ENCODE measurements at regions not wholly inside any gene's neighbourhood (a gene's known extent, or its start where the extent isn't known, plus 50 kb on each side); places are given as distances from the start of the nearest gene placed in this dataset.
"Not testable (repeated sequence)": the region's sequence is repeated elsewhere in the genome, so short reads cannot be mapped to it uniquely, and the experiment has no call there.

DNA sequence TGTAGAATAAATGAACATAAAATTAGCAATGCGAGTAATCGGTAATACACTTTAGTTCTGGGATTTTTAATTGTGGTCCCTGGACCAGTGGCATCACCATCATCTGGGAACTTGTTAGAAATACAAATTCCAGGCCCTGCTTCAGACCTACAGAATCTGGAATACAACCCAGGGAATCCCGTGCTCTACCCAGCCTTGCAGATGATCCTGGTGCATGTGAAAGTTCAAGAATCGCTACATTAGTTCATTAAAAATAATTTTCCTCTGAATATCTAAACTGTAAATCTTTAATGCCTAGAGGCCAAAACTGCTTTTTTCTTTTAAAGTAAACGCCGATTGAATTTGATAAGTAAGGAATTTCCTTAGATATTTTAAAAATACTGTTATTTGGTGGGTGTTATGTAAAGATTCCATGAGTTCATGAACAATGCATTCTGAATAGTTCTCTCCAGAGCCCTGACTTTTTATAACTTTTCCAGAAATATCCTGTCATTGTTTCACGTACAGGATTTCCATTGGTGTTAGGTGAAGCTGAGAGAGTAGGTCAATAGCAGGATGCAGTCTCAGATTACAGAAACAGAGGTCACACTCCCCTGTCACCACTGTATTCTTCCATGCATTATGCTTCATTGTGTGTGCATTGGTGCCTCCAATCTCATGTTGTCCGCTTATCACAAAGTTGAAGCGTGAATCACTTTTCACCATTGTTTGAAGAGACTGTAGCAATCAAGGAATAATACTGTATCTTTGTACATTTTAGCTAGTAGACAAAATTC, 596.5 kb upstream of the KLF12 start:
- DNase-seq (ENCODE audit: low read depth, low spot score) = no peak

DNA sequence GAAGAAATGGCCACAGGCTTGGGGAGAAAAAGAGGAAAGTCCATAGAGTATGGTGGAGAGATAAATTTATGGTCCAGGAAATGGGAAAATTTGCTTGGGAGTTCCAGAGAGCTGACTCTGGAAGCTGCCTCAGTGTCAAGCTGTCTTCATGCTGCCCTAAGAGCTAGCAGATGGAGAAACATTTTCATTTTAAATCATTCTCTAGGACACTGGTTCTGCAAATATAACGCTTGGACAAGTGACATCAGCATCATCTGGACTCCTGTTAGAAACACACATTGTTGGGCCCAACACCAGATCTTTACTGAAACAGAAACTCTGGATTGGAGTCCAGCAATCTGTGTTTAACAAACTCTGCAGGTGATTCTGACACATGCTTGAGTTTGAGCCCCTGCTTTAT, 592.0 kb upstream of the KLF12 start:
- no peak for DNase-seq (ENCODE audit: low read depth, low spot score)

DNA sequence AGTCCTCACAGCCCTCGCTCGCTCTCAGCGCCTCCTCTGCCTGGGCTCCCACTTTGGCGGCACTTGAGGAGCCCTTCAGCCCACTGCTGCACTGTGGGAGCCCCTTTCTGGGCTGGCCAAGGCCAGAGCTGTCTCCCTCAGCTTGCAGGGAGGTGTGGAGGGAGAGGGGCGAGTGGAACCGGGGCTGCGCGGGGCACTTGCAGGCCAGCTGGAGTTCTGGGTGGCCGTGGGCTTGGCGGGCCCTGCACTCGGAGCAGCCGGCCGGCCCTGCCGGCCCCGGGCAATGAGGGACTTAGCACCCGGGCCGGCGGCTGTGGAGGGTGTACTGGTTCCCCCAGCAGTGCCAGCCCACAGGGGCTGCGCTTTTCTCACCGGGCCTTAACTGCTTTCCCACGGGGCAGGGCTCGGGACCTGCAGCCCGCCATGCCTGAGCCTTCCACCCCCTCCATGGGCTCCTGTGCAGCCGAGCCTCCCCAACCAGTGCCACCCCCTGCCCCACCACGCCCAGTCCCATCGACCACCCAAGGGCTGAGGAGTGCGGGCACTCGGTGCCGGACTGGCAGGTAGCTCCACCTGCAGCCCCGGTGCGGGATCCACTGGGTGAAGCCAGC, 584.1 kb upstream of the KLF12 start:
- DNase-seq (ENCODE audit: low read depth, low spot score) = not testable (repeated sequence)

DNA sequence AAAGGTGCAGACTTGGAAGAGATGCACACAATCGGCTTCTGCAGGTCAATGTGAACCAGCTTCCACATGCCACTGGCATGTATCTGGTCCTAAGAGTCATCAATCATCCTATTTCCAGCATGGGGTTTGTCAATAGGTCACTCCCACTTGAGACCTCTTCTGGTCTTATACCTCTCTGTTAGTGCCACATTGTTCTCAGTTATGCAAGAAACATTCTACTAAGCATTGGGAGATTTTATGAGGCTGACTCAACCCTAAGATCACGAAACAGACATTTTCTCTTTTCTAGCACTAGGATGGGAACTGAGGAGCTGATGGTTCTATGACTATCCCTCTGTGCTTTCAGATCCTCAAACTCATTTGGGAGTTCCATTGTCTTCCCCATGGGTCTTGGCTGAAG, 581.5 kb upstream of the KLF12 start:
- DNase-seq (ENCODE audit: low read depth, low spot score) = no peak

DNA sequence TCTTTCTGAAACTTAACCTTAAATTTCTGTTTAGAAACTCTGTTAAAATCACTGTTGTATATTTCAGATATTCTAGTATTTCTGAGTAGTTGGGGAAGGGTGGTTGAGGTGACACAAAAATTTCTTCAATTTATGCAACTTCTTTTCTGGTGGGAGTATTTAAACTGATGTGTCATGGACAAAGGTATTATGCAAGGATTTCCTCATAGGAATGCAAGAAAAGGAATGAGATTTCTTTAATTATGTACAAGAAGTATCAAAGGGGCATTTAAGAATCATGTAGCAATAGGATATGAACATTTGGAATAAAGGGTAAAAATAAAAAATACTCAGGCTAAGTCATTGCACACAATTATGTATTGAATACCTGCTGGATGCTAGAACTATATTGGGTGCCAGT, 575.8 kb upstream of the KLF12 start:
- no peak for DNase-seq (ENCODE audit: low read depth, low spot score)

DNA sequence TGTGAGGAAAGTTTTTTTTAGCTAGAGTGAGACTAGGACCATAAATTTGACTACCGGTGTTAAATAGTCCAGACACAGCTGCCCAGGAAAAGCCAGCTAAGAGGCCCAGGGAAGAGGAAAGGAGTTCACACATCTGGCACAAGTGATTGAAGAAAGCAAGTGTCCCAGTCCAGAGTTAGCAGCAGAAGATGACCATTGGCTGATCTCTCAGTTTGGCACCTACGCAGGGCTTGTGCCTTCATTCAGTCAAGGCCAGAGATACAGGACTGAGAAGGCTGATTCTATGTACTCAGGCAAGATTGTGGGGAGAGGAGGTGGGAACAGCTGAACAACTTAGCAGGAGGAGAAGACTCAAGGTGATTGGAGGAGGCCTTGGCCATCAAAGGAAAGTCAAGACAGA, 575.0 kb upstream of the KLF12 start:
- DNase-seq (ENCODE audit: low read depth, low spot score) = no peak

DNA sequence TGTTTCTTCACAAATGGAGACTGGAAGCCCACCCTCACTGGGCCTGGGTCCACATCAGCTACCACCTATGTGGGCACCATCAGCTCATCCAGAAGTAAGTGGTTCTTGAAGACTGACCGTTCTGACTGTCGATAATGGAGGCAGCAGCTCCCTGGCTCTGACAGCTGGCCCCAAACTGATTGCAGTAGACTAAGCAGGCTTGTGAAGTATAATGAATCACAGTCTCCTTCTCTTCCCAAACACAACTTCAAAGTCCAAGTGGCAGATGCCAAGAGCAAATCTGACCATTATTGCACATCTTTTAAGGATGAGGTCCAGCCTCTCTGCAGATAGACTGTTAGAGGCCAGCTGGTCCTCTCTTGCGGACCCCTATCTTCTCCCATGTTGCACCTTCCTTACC, 574.4 kb upstream of the KLF12 start:
- DNase-seq (ENCODE audit: low read depth, low spot score) = no peak

DNA sequence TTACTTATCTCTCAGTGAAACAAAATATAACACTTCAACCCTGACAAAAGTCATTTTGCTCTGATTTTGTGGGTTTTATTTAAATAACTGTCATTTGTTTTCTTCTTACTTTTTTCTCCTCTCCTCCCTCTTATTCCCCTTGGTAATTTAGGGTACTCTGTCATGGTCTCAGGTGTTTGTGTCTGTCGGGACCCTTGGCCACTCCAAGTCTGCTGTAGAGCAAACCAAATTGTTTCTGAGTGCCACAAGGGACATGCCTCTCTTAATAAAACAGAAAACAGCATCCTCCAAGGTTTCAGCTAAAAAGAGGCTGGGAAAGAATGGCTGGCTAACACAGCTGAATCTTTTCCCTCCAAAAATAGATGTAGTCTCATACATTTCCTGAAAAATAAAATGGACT, 573.1 kb upstream of the KLF12 start:
- no peak for DNase-seq (ENCODE audit: low read depth, low spot score)

DNA sequence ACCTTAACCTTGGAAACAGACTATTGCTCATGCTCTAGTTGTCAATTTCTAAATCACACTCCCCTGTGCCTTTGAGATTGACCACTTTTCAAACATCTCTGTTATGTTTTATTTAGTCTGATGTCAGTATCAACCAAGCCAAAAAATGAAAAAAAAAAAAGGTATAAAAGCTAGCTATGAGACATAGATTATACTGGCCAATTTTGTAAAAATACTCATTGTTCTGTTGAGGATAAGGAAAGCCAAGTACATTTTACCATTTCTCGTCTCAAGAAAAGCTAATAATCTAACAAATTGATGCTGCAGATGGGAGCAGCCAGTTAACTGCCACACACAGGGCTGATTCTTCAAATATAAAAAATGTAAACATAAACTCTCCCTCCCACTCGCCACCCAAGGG, 572.6 kb upstream of the KLF12 start:
- DNase-seq (ENCODE audit: low read depth, low spot score) = no peak

DNA sequence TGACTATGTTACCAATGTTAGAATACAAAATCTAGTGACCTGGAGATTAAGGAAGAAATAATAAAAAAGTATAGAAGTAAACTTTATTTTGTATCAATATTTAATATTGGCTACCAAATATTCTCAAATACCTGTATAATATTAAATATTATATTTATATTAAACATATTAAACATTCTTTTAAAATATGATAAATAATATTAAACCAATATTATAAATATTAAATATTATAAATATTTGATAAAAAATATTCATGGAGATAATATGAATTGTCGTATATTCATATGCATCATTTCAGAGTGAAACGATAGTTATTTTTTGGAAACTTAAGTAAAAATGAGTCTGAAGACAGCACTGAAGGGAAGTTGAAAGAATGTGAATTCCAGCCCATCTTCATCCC, 571.2 kb upstream of the KLF12 start:
- no peak for DNase-seq (ENCODE audit: low read depth, low spot score)

DNA sequence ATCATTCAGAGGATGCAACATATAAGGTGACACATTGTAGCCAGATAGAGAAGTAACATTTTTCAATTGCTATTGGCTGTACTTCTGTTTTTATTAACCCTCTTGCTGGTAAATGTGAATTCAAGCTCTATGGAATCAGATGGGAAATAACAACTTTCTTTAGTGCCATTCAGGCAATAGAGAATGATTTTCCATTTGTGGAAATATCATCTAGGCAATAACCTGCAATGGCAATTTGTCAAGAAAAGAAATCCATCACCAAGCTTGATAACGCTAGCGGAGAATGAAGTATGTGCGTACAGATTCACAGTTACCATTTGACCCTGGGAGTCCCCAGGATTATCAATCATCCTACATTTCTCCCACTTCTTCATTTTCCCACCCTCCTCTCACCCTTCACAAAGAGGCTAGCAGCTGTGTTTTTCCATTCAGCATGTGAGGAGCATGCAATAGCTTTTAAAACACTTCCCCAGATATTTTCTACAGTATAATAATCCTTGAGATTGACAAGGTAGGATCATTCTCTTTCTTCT, 569.7 kb upstream of the KLF12 start:
- DNase-seq (ENCODE audit: low read depth, low spot score) = no peak

DNA sequence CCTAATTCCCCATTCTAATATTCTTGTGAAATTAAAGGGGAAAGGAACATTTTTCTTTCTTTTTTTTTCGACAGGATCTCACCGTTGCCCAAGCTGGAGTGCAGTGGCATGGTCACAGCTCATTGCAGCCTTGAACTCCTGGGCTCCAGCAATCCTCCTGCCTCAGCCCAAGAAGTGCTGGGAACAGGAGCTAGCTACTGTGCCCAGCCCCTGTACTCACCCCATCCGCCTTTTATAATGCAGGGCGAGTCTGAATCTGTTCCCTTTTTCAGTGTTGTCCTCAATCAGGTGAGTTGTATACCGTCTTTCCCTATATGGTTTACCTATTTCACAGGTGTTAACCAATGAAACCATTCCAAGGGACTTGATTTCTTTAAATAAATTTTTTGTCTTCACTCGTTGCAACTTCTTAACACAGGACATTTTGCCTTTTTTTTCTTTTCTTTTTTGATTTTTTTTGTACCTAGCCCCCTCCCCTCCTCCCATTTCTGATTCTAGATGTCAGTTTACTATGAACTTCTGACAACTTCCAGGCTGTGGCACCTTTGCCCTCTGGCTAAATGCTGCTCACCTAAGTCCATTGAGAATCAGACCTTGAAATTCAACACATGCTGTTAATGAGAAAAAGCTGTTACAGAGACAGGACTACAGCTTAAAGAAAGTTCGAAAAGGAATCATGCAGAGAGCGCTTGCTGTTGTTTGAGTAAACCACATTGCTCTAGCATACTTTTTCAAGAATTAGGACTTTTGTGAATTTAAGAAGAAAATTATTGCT, 562.1 kb upstream of the KLF12 start:
- peak; percentile 12 for DNase-seq (ENCODE audit: low read depth, low spot score)

DNA sequence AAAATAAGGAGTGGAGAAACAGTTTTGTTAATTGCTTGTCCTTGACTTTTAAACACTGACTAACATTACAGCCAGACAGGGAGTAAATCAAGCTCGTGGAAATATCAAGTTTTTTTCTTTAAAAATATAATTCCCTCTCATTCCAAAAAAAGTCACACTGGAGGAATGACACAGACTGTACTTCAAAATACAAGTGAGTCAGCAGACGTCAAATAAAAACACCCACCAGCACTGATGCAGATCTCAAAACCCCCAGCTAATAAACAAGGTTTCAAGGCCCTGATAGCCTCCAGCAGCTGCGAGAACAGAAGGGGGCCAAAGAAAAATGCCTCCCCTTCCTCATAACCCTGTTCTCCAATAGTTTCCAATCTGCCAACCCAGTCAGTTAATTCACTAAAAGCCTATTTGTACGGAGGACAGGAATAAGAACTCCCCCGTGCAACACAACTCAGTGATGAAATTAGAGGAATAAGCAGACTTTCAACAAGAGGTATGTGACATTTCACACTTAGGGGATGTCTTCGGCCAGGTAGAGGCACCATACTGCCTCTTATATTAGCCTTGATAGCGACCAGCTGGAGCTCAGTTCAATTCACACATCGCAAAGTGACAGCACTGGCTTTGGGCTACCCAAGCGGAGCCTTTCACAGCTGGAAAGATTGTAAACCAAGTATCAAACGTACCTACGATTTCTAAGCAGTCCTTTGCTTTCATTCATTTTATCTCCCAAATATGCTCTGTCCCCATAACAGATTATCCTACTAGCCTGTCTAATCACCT, 561.0 kb upstream of the KLF12 start:
- peak; percentile 20 for DNase-seq (ENCODE audit: low read depth, low spot score)

DNA sequence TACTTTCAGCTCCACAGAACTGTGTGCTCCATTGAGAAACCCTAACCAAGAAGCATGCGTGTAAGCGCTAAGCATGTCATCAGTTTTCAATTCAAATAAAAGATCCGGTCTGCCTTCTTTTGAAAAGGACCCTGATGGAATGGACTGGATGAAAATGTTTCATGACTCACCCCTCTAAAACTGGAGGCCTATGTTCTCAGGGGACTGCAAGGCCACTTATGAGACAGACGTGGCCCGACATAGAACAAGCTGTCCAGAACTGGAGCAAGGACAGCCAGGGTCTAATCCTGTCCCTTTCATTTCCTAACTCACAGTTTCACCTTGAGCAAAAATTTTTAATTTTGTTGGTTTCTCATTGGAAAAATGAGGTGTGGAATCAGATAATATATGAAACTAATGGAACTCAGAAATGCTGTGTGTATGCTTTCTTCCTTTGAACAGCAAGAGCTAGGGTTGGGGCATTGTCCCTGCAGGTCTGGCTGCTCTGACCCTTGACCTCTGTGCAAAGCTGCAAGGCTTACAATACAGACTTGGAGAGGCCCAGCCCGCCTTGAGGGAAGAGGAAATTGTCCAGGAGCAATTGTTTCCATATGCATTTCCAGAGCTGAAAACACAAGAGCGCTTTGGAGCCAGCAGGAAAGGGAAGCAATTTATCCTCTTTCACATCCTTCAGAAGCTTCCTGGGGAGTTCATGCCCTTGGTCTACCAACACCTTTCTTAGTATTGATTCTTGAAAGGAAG, 553.4 kb upstream of the KLF12 start:
- DNase-seq (ENCODE audit: low read depth, low spot score) = peak; percentile 55

DNA sequence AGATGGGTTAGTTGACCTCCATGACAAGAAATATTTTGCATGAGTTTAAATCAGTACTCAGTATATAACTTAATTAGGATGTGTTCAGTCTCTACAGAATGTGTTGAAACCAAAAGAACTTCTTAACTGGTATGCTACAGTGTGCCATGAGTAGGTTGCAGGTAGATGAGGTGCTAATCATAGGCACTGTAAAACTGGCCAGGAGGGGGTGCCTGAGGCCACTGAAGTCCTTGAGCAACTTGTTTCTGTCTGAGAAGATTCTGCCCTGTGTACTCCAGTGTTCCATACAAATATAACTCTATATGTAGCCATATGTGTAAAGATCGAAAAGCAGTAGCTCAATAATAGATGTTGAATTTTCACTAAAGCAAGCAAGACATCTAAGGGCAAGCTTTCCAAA, 549.2 kb upstream of the KLF12 start:
- no peak for DNase-seq (ENCODE audit: low read depth, low spot score)

DNA sequence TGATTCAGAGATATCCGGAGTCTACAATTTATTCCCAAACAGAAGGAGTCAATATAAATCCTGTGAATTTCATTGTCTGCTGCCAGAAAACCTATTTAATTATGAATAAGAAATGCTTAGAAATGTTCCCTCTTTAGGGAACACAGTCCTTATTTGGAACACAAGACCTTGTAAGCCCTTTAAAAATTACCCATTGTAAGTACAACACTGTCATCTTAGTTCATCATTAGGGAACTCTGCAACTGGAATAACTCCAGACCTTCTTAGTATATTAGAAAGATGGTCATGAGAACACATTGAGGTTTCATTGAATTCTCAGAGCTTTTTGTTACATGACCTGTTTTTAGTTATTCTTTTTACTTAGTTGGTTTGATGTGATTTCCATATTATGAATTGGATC, 548.5 kb upstream of the KLF12 start:
- DNase-seq (ENCODE audit: low read depth, low spot score) = no peak

DNA sequence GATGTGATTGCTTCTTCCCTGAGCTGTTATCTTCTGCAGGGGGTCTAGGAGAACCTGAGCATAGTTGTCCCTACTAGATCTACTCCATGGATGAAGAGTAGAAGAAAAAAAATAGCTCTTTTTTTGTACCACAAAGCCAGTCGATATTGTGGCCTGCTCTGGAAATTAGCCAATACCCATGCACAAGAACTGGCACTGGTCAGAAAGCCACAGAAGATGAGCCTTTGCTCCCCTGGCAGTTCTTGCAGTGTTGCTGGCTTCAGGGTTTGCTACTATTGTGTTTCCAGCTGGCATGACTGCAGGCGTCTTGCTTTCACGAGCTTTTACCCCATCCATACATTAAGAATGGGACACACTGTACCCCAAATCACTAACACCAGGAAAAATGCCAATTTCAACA, 547.7 kb upstream of the KLF12 start:
- no peak for DNase-seq (ENCODE audit: low read depth, low spot score)

DNA sequence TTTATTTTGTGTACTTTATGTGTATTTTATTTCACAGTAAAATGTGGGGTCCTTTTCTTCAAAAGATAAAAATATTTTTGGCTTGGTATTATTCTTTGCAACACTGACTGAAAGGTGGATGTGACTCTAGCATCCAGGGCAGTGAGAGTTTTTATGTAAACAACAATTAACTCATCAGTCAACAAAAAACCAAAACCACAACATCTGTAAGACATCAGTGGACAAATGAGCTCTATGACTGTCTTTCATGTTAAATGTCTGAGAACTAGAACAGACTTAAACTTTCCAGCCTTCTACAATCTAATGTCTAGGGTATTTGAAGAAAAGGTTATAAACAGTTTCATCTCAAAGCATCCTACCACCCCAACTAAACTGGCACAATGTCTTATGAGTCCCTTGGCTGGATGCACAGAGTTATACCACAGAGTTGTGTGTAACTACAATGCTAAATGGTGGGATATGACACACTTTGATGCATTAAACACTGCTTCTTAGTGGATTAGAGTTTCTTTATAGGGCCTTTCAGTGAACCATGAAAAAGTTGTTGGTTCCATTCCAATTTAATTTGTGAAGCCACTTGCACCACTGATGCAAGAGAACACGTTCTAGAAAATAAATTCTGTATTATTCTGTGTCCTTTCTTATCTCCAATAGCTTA, 544.2 kb upstream of the KLF12 start:
- no peak for DNase-seq (ENCODE audit: low read depth, low spot score)

DNA sequence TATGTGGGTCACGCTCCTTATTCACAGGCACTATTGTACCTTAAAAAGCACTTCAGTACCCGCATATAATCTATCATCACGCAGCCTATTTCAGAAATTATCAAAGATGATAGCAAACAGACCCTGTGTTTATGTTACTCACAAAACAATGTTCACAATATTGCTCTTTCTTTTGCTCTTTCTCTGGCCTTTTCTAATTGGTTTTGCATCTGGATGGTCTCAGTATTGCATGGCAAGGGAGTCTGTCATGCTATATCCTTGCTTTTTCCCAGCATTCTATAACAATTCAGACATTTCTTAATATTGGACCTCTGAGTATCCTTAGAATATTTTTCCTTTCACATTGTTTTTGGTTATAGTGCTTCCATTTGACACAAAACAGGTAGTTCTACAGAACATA, 541.8 kb upstream of the KLF12 start:
- DNase-seq (ENCODE audit: low read depth, low spot score) = no peak

DNA sequence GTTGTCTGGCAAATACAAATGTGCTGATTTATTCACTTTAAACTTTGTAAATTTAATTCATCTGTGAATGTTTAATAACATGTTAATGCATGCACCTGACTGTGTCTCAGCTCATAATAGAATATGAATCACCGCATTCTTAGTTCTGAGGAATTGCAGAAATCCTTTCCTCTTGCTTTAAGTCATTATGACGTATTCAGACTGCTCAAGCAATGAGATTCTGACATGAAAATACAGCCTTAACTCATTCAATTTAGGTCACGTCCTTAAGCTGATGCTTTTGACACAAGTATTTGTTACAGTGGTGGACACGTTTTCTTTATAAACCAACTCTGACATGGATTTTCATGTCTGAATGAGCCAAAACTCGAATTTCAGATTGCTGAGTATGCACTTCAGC, 541.0 kb upstream of the KLF12 start:
- no peak for DNase-seq (ENCODE audit: low read depth, low spot score)

DNA sequence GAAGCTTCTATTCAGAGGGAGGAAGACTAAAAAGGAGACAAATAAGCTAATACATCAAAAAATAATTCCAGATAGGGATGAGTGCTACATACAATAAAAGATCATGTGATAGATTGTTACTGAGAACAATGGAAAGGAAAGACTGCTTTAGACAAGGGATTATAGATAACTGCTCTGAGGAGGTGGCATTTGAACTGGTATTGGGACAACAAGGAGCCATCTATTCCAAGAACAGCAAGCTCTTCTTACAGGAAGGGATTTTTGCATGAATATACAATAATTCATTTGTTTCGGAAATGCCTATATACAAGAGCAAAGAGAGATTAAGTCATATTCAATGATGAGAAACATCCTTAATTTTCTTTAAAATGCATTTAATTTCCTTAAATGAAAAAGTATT, 540.5 kb upstream of the KLF12 start:
- DNase-seq (ENCODE audit: low read depth, low spot score) = no peak
